ENCODE measurements at regions not wholly inside any gene's neighbourhood (a gene's known extent, or its start where the extent isn't known, plus 50 kb on each side); places are given as distances from the start of the nearest gene placed in this dataset.

- TF ChIP-seq CTCF (IDR thresholded peaks at IDR 0.05), result no peak
- no peak for TF ChIP-seq POLR2A (IDR thresholded peaks at IDR 0.05)
- TF ChIP-seq POLR2AphosphoS5 (IDR thresholded peaks at IDR 0.05), result no peak
Measured at GRCh38 chr2:217051416-217051815, 191.6 kb upstream of the TNP1 start.

Measured in prostate gland (tissue), 2 donors.